ENCODE measurements at regions not wholly inside any gene's neighbourhood (a gene's known extent, or its start where the extent isn't known, plus 50 kb on each side); places are given as distances from the start of the nearest gene placed in this dataset.

DNA sequence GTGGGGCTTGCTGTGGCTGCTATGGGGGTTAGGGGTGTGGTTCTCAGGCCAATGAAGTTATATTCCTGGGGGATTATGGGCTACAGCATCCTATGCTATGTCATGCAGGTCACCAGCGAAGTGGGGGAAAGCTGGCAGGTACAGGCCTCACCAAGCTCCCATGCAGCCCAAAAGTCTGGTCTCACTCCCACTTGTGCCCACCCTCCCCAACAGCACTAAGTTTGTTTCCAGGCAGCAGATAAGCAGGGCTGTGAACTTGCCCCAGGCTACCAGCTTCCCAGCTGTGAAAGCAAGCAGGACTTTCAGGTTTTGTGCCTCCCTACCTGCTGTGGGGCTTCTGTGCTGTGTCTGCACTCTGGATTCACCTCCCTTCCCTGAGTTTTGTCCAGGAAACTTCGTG is 469.7 kb downstream of the CPS1 start:
- no peaks in the 10 kb centered on the region for H4K20me1 ChIP-seq (ENCODE audit: control insufficient read depth, insufficient read depth, low read depth, low read length)
- no peak overlapping the region for H3K4me3 ChIP-seq (ENCODE audit: low read length)
- no peaks in the 10 kb centered on the region for H3K4me1 ChIP-seq (ENCODE audit: control insufficient read depth, low read length)
- H3F3A ChIP-seq (ENCODE audit: control insufficient read depth, insufficient read depth) = no peaks in the 10 kb centered on the region
- no peaks in the 10 kb centered on the region for H3K36me3 ChIP-seq (ENCODE audit: control insufficient read depth, low read length)
- H3K4me2 ChIP-seq (ENCODE audit: low read length) = no peak overlapping the region
- no peaks in the 10 kb centered on the region for H3K79me2 ChIP-seq (ENCODE audit: control insufficient read depth, low read length)
- H3K27me3 ChIP-seq (ENCODE audit: control insufficient read depth, low read length) = no peaks in the 10 kb centered on the region
- TF ChIP-seq CTCF (IDR thresholded peaks at IDR 0.05; ENCODE audit: low read depth, low read length, poor library complexity, severe bottlenecking) = no peak
- no peak for TF ChIP-seq EZH2phosphoT487 (IDR thresholded peaks at IDR 0.05; ENCODE audit: borderline replicate concordance, low read length)
- H3K9me3 ChIP-seq (ENCODE audit: control insufficient read depth, insufficient read depth, low read length) = peaks cover 4% of the 10 kb centered on the region; the same call in 1 of the 2 replicates
- H3K27ac ChIP-seq (ENCODE audit: low read depth, low read length) = no peak overlapping the region
- H3K9me2 ChIP-seq (replicated peaks; ENCODE audit: control insufficient read depth, low read length) = no peaks in the 10 kb centered on the region

DNA sequence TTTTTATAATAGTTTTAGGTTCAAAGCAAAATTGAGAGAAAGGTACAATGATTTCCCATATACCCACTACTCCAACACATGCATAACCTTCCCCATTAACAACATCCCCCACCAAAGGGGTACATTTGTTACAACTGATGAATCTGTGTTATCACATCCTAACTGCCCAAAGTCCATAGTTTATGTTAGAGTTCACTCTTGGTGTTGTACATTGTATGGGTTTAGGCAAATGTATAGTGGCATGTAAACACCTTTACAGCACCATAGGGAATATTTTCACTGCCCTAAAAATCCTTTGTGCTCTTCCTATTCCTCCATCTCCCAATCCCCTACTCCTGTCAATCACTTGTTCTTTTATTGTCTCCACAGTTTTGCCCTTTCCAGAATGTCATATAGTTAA is 471.6 kb downstream of the CPS1 start:
- H3K9me3 ChIP-seq (ENCODE audit: control insufficient read depth, insufficient read depth, low read length) = peaks cover 4% of the 10 kb centered on the region; the same call in 1 of the 2 replicates
- H3K4me1 ChIP-seq (ENCODE audit: control insufficient read depth, low read length) = no peaks in the 10 kb centered on the region
- H3F3A ChIP-seq (ENCODE audit: control insufficient read depth, insufficient read depth) = no peaks in the 10 kb centered on the region
- TF ChIP-seq EZH2phosphoT487 (IDR thresholded peaks at IDR 0.05; ENCODE audit: borderline replicate concordance, low read length) = no peak
- TF ChIP-seq CTCF (IDR thresholded peaks at IDR 0.05; ENCODE audit: low read depth, low read length, poor library complexity, severe bottlenecking) = no peak
- H3K27me3 ChIP-seq (ENCODE audit: control insufficient read depth, low read length) = no peaks in the 10 kb centered on the region; the same call in 1 of the 2 replicates
- no peak overlapping the region for H3K27ac ChIP-seq (ENCODE audit: low read depth, low read length)
- H3K4me2 ChIP-seq (ENCODE audit: low read length) = no peak overlapping the region
- no peaks in the 10 kb centered on the region for H3K9me2 ChIP-seq (replicated peaks; ENCODE audit: control insufficient read depth, low read length)
- H3K79me2 ChIP-seq (ENCODE audit: control insufficient read depth, low read length) = no peaks in the 10 kb centered on the region
- H4K20me1 ChIP-seq (ENCODE audit: control insufficient read depth, insufficient read depth, low read depth, low read length) = no peaks in the 10 kb centered on the region
- H3K4me3 ChIP-seq (ENCODE audit: low read length) = no peak overlapping the region
- H3K36me3 ChIP-seq (ENCODE audit: control insufficient read depth, low read length) = no peaks in the 10 kb centered on the region

- Histone ChIP-seq H3F3A (ENCODE audit: control insufficient read depth, insufficient read depth) (no peaks in the 10 kb centered on the region), H3K79me2 (ENCODE audit: control insufficient read depth, low read length) (no peaks in the 10 kb centered on the region), H3K4me1 (ENCODE audit: control insufficient read depth, low read length) (no peaks in the 10 kb centered on the region), H4K20me1 (ENCODE audit: control insufficient read depth, insufficient read depth, low read depth, low read length) (no peaks in the 10 kb centered on the region), H3K27me3 (ENCODE audit: control insufficient read depth, low read length) (no peaks in the 10 kb centered on the region; the same call in 1 of the 2 replicates), H3K36me3 (ENCODE audit: control insufficient read depth, low read length) (no peaks in the 10 kb centered on the region), H3K27ac (ENCODE audit: low read depth, low read length) (no peak overlapping the region), H3K4me3 (ENCODE audit: low read length) (no peak overlapping the region), H3K9me2 (replicated peaks; ENCODE audit: control insufficient read depth, low read length) (no peaks in the 10 kb centered on the region), H3K4me2 (ENCODE audit: low read length) (no peak overlapping the region), H3K9me3 (ENCODE audit: control insufficient read depth, insufficient read depth, low read length) (no peaks in the 10 kb centered on the region)
- TF ChIP-seq CTCF (IDR thresholded peaks at IDR 0.05; ENCODE audit: low read depth, low read length, poor library complexity, severe bottlenecking) (no peak), EZH2phosphoT487 (IDR thresholded peaks at IDR 0.05; ENCODE audit: borderline replicate concordance, low read length) (no peak)
These were observed 477.4 kb downstream of the CPS1 start for GRCh38 chr2:211033765-211034164.
